ENCODE measurements at regions not wholly inside any gene's neighbourhood (a gene's known extent, or its start where the extent isn't known, plus 50 kb on each side); places are given as distances from the start of the nearest gene placed in this dataset.
"Not testable (repeated sequence)": the region's sequence is repeated elsewhere in the genome, so short reads cannot be mapped to it uniquely, and the experiment has no call there.

- not testable (repeated sequence) for TF ChIP-seq CTCF (conservative IDR thresholded peaks at IDR 0.05; ENCODE audit: low read depth, low read length); EZH2 (IDR thresholded peaks at IDR 0.05; ENCODE audit: borderline replicate concordance, low read depth, low read length, poor library complexity, severe bottlenecking)
These were observed 481.9 kb downstream of the TRHDE start for GRCh38 chr12:72754026-72754425.

Measured in A673 (cell line).